GM18517 (cell line): ENCODE measurements at regions not wholly inside any gene's neighbourhood (a gene's known extent, or its start where the extent isn't known, plus 50 kb on each side); places are given as distances from the start of the nearest gene placed in this dataset.

Experiments
- ATAC-seq: cut with Tn5 transposase; IDR thresholded peaks from one replicate; pipeline ENCODE4 v1.9.1; 2021; ENCODE audit warnings: mild to moderate bottlenecking, moderate library complexity; ENCODE audit not compliant: unreplicated experiment

GRCh38 chr3:25377042-25377441 is 51.0 kb upstream of the RARB start:
- no peak for ATAC-seq
